K562 (cell line): ENCODE measurements at regions not wholly inside any gene's neighbourhood (a gene's known extent, or its start where the extent isn't known, plus 50 kb on each side); places are given as distances from the start of the nearest gene placed in this dataset.

Experiments
- ATAC-seq: fragments of 200-7000 bp; cut with Tn5 transposase; 3 replicates; pipeline ENCODE4 v1.9.1; 2020; ENCODE audit warnings: moderate library complexity
- BruUV-seq: library from RNA; stranded (reverse); fragments of 400-500 nt; replicated peaks from 2 replicates; lab custom pipeline; 2021; lab: Mats Ljungman, UMichigan
- CTCF ChIA-PET: fragments of 300-600 bp; formaldehyde crosslinking; extraction: SDS; loops from one replicate; lab custom pipeline; 2021; ENCODE audit warnings: low intra/inter-chr PET ratio; lab: Yijun Ruan, JAX
- POLR2A ChIA-PET: fragments of 300-600, 350-650 bp; sonication (Branson Sonifier 250); formaldehyde crosslinking; extraction: SDS; loops from one replicate; lab custom pipeline; 2021; ENCODE audit warnings: antibody characterized with exemption, inconsistent platforms; lab: Yijun Ruan, JAX
- DNase-seq, 4 experiments: peaks; one replicate each; pipeline versions ENCODE4 v3.0.0 to v3.0.0-alpha.2; 2011 to 2018; ENCODE audit warnings: low spot score in 3 of 4, mixed read lengths in 3 of 4; ENCODE audit errors: extremely low read depth in 1 of 4
- FAIRE-seq: peaks from 2 replicates; lab custom pipeline; 2011; peaks lifted over from hg19 to GRCh38; lab: Jason Lieb, UNC
- H2AFZ ChIP-seq: 2 replicates; pipeline ENCODE4 v1.6.0; 2011; ENCODE audit warnings: low read depth, low read length, control low read depth, inconsistent platforms
- H3K27ac ChIP-seq: fragments of 200-600 bp; 3 replicates; pipeline ENCODE4 v1.8.0; 2011; ENCODE audit warnings: low read depth, mild to moderate bottlenecking, control low read depth, inconsistent platforms, low read length, moderate library complexity, mixed read lengths; ENCODE audit errors: extremely low read depth
- H3K27me3 ChIP-seq, 2 experiments: fragments of 300-600 bp in 1 of 2; 2 replicates in 1 of 2; 3 replicates in 1 of 2; pipeline versions ENCODE4 v1.6.0 to v1.8.0; 2011; ENCODE audit warnings: inconsistent platforms in 2 of 2, low read length in 2 of 2, mild to moderate bottlenecking in 1 of 2, mixed read lengths in 1 of 2, moderate library complexity in 1 of 2; ENCODE audit not compliant: control insufficient read depth in 2 of 2, insufficient read depth in 2 of 2
- H3K36me3 ChIP-seq: fragments of 300-600 bp; 3 replicates; pipeline ENCODE4 v1.8.0; 2011; ENCODE audit warnings: mild to moderate bottlenecking, low read length, inconsistent platforms; ENCODE audit not compliant: control insufficient read depth, insufficient read depth
- H3K4me1 ChIP-seq, 2 experiments: fragments of 200-600 bp in 1 of 2; replicated peaks in 1 of 2; 2 replicates in 1 of 2; 3 replicates in 1 of 2; pipeline versions ENCODE4 v1.5.1 to v1.8.0; 2011; ENCODE audit warnings: inconsistent platforms in 2 of 2, low read length in 2 of 2, mild to moderate bottlenecking in 1 of 2, mixed read lengths in 1 of 2, moderate library complexity in 1 of 2; ENCODE audit not compliant: control insufficient read depth in 2 of 2, insufficient read depth in 2 of 2
- H3K4me2 ChIP-seq: 2 replicates; pipeline ENCODE4 v1.6.1; 2011; ENCODE audit warnings: low read length, control low read depth, inconsistent platforms, mixed read lengths; ENCODE audit not compliant: insufficient read depth
- H3K4me3 ChIP-seq: fragments of 200-600 bp; sonication (generic), shearing (Covaris generic); 2 replicates; pipeline ENCODE4 v1.5.1; 2016; ENCODE audit warnings: control low read depth, inconsistent platforms
- H3K79me2 ChIP-seq: fragments of 200-600 bp; 3 replicates; pipeline ENCODE4 v1.8.0; 2011; ENCODE audit warnings: low read length, inconsistent platforms; ENCODE audit not compliant: control insufficient read depth, insufficient read depth
- H3K9ac ChIP-seq, 2 experiments: 2 replicates each; pipeline versions ENCODE4 v1.6.0 to v1.6.1; 2011; ENCODE audit warnings: low read depth in 2 of 2, low read length in 2 of 2, control low read depth in 1 of 2, inconsistent platforms in 1 of 2, mild to moderate bottlenecking in 1 of 2, mixed read lengths in 1 of 2; ENCODE audit not compliant: insufficient read depth in 1 of 2
- H3K9me1 ChIP-seq: one replicate; pipeline ENCODE4 v1.6.0; 2011; ENCODE audit warnings: inconsistent platforms, mild to moderate bottlenecking, low read length, moderate library complexity; ENCODE audit not compliant: control insufficient read depth, insufficient read depth
- H3K9me3 ChIP-seq: replicated peaks from 2 replicates; pipeline ENCODE4 v1.5.1; 2011; ENCODE audit warnings: low read depth, low read length, inconsistent platforms; ENCODE audit not compliant: control insufficient read depth, insufficient read depth
- H4K20me1 ChIP-seq: replicated peaks from 2 replicates; pipeline ENCODE4 v1.6.1; 2011; ENCODE audit warnings: low read length, inconsistent platforms, mixed read lengths; ENCODE audit not compliant: control insufficient read depth, insufficient read depth
- BRF2 ChIP-seq: IDR thresholded peaks from 3 replicates; pipeline ENCODE4 v1.6.1; 2011; ENCODE audit warnings: borderline replicate concordance, mild to moderate bottlenecking; ENCODE audit not compliant: insufficient read length, insufficient read depth
- CBX5 ChIP-seq: IDR thresholded peaks from 2 replicates; pipeline ENCODE4 v1.6.1; 2014; ENCODE audit warnings: low read depth, borderline replicate concordance
- E2F8 ChIP-seq: fragments of 450-650 bp; IDR thresholded peaks from 2 replicates; pipeline ENCODE4 v1.7.1; 2018; ENCODE audit warnings: mild to moderate bottlenecking, low read depth; ENCODE audit not compliant: partially characterized antibody
- GATAD2B ChIP-seq: fragments of 450-650 bp; IDR thresholded peaks from 2 replicates; pipeline ENCODE4 v1.6.1; 2017; ENCODE audit warnings: mild to moderate bottlenecking, borderline replicate concordance
- HCFC1 ChIP-seq: IDR thresholded peaks from 2 replicates; pipeline ENCODE4 v1.6.1; 2012; ENCODE audit warnings: low read depth, low read length, improper control_type of control experiment
- HDAC1 ChIP-seq, 2 experiments: fragments of 450-650 bp; IDR thresholded peaks; 2 replicates each; pipeline ENCODE4 v1.6.1; 2016 to 2017; ENCODE audit warnings: inconsistent platforms in 1 of 2, mild to moderate bottlenecking in 1 of 2, moderate library complexity in 1 of 2
- HDAC3 ChIP-seq: fragments of 450-650 bp; IDR thresholded peaks from 2 replicates; pipeline ENCODE4 v1.6.1; 2018; ENCODE audit warnings: borderline replicate concordance, mild to moderate bottlenecking, moderate library complexity; ENCODE audit not compliant: partially characterized antibody
- KLF1 ChIP-seq: fragments of 450-650 bp; IDR thresholded peaks from 2 replicates; pipeline ENCODE4 v1.6.1; 2016; ENCODE audit warnings: missing genetic modification characterization, missing compliant biosample characterization
- MYNN ChIP-seq, 2 experiments: sonication (generic); formaldehyde crosslinking in 1 of 2; IDR thresholded peaks; 2 replicates each; pipeline versions ENCODE4 v1.5.0 to v1.6.1; 2016 to 2020; ENCODE audit warnings: antibody characterized with exemption in 1 of 2, missing genetic modification reagents in 1 of 2
- NCOR1 ChIP-seq: fragments of 450-650 bp; IDR thresholded peaks from 2 replicates; pipeline ENCODE4 v1.6.1; 2016; ENCODE audit warnings: mild to moderate bottlenecking, moderate library complexity
- NR2C1 ChIP-seq, 2 experiments: fragments of 450-650 bp; IDR thresholded peaks; 2 replicates each; pipeline ENCODE4 v1.6.1; 2017; ENCODE audit warnings: mild to moderate bottlenecking in 2 of 2, antibody characterized with exemption in 1 of 2, inconsistent platforms in 1 of 2, missing compliant biosample characterization in 1 of 2, missing genetic modification characterization in 1 of 2
- RAD51 ChIP-seq: fragments of 450-650 bp; IDR thresholded peaks from 2 replicates; pipeline ENCODE4 v1.7.1; 2016; ENCODE audit warnings: low read depth, mild to moderate bottlenecking, borderline replicate concordance
- RFX7 ChIP-seq: fragments of 250-450 bp; sonication (Bioruptor Pico); IDR thresholded peaks from 2 replicates; pipeline ENCODE4 v1.5.1; 2021; ENCODE audit warnings: mild to moderate bottlenecking
- SRSF1 ChIP-seq: fragments of 200-400 bp; formaldehyde crosslinking; IDR thresholded peaks from 2 replicates; pipeline ENCODE4 v1.6.1; 2017; ENCODE audit warnings: mild to moderate bottlenecking, low read depth, low read length, moderate library complexity
- WGBS: fragments of 100-300 bp; shearing (Covaris generic); methylation state at CpG from one replicate; pipeline ENCODE4 v1.1.6; 2016; ENCODE audit warnings: low coverage, mixed read lengths; ENCODE audit not compliant: insufficient coverage; ENCODE audit errors: missing lambda C conversion rate; 5-methylcytosine and 5-hydroxymethylcytosine counted together
- in situ Hi-C: fragments of 300-500 bp; cut with MboI; formaldehyde crosslinking; loops from 4 replicates; pipeline ENCODE4 v1.15.0; 2018; ENCODE audit warnings: inconsistent platforms, mixed read lengths
- intact Hi-C: fragments of 100-400 bp; cut with micrococcal nuclease; formaldehyde crosslinking; loops from 2 replicates; pipeline ENCODE4 v1.14.2; 2022
- TF ChIP-seq, protein P1 (sequence below), 2 experiments: fragments of 450-650 bp; IDR thresholded peaks; 2 replicates each; pipeline ENCODE4 v1.6.1; 2018; ENCODE audit warnings: mild to moderate bottlenecking in 2 of 2, low read depth in 1 of 2; ENCODE audit not compliant: partially characterized antibody in 2 of 2

GRCh38 chr6:22383016-22383415 lies 86.2 kb upstream of the PRL start (continued):
- no peak for TF ChIP-seq NCOR1
- TF ChIP-seq, protein P1, sequence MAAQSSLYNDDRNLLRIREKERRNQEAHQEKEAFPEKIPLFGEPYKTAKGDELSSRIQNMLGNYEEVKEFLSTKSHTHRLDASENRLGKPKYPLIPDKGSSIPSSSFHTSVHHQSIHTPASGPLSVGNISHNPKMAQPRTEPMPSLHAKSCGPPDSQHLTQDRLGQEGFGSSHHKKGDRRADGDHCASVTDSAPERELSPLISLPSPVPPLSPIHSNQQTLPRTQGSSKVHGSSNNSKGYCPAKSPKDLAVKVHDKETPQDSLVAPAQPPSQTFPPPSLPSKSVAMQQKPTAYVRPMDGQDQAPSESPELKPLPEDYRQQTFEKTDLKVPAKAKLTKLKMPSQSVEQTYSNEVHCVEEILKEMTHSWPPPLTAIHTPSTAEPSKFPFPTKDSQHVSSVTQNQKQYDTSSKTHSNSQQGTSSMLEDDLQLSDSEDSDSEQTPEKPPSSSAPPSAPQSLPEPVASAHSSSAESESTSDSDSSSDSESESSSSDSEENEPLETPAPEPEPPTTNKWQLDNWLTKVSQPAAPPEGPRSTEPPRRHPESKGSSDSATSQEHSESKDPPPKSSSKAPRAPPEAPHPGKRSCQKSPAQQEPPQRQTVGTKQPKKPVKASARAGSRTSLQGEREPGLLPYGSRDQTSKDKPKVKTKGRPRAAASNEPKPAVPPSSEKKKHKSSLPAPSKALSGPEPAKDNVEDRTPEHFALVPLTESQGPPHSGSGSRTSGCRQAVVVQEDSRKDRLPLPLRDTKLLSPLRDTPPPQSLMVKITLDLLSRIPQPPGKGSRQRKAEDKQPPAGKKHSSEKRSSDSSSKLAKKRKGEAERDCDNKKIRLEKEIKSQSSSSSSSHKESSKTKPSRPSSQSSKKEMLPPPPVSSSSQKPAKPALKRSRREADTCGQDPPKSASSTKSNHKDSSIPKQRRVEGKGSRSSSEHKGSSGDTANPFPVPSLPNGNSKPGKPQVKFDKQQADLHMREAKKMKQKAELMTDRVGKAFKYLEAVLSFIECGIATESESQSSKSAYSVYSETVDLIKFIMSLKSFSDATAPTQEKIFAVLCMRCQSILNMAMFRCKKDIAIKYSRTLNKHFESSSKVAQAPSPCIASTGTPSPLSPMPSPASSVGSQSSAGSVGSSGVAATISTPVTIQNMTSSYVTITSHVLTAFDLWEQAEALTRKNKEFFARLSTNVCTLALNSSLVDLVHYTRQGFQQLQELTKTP (IDR thresholded peaks at IDR 0.05; ENCODE audit: low read depth in 1 of 2, partially characterized antibody in 2 of 2): no peak
- TF ChIP-seq HDAC3: no peak
- TF ChIP-seq KLF1 (tag): no peak
- TF ChIP-seq RFX7 (CRISPR knock-in tag): no peak
- TF ChIP-seq NR2C1 (IDR thresholded peaks at IDR 0.05): no peak
- no peak for TF ChIP-seq NR2C1 (tag; IDR thresholded peaks at IDR 0.05)

DNA sequence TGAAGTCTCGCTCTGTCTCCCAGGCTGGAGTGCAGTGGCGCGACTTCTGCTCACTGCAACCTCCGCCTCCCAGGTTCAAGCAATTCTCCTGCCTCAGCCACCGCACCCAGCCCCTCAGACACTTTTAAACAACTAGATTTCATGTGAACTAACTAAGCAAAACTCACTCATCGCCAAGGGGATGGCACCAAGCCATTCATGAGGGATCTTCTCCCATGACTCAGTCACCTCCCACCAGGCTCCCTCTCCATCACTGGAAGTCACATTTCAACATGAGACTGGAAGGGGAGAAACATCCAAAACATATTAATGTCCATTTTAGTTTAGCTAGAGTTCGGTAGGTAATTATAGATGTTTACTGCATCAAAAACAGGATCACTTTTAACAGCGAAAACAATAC lies 95.9 kb upstream of the PRL start:
- FAIRE-seq (no peak), ATAC-seq (no peak), DNase-seq (no peak)
- Histone ChIP-seq H4K20me1 (no peaks in the 10 kb centered on the region), H3K9me1 (no peaks in the 10 kb centered on the region), H3K27ac (no peak overlapping the region), H3K36me3 (no peaks in the 10 kb centered on the region), H3K9me3 (no peaks in the 10 kb centered on the region), H3K4me1 (no peaks in the 10 kb centered on the region), H3K4me3 (no peak overlapping the region), H3K9ac (no peak overlapping the region), H2AFZ (no peak overlapping the region), H3K27me3 (no peaks in the 10 kb centered on the region), H3K79me2 (no peaks in the 10 kb centered on the region), H3K4me2 (no peak overlapping the region)
- intact Hi-C loops (no loop called here), in situ Hi-C loops (no loop called here)
- WGBS: 4% methylated on average over 8 of the region's 8 CpGs
- ChIA-PET CTCF (no interaction called here), POLR2A (interaction anchor here (0.7 kb wide), 1 partner anchor 501 kb away, joined by 3 read pairs; no protein-coding TSS in a partner anchor)
- no TSS peak for BruUV-seq
- TF ChIP-seq CBX5: no peak
- TF ChIP-seq RAD51: no peak
- no peak for TF ChIP-seq BRF2
- no peak for TF ChIP-seq MYNN (IDR thresholded peaks at IDR 0.05)
- TF ChIP-seq MYNN (CRISPR knock-in tag; IDR thresholded peaks at IDR 0.05): no peak
- TF ChIP-seq SRSF1: no peak
- TF ChIP-seq HCFC1: no peak
- no peak for TF ChIP-seq GATAD2B
- TF ChIP-seq E2F8: no peak
- TF ChIP-seq HDAC1 (IDR thresholded peaks at IDR 0.05): no peak
